ENCODE measurements at regions not wholly inside any gene's neighbourhood (a gene's known extent, or its start where the extent isn't known, plus 50 kb on each side); places are given as distances from the start of the nearest gene placed in this dataset.

- no peak for TF ChIP-seq CTCF (IDR thresholded peaks at IDR 0.05; ENCODE audit: poor library complexity)
- no peak for TF ChIP-seq EZH2phosphoT487 (IDR thresholded peaks at IDR 0.05; ENCODE audit: low read depth, severe bottlenecking, unreplicated experiment)
- no peak for TF ChIP-seq EZH2 (IDR thresholded peaks at IDR 0.05; ENCODE audit: borderline replicate concordance)
These were observed 167.1 kb upstream of the SOX5 start for GRCh38 chr12:24116548-24116947.
